Stimulated activated effector memory CD8-positive, alpha-beta T cell treated with anti-CD3 and anti-CD28 coated beads, Interleukin-12 subunit alpha, Interleukin-12 subunit beta, amount 100 ng/mL, for 72 hours (primary cell): ENCODE measurements at regions not wholly inside any gene's neighbourhood (a gene's known extent, or its start where the extent isn't known, plus 50 kb on each side); places are given as distances from the start of the nearest gene placed in this dataset.
A peak's percentile ranks its signal among the peaks of the same experiment; 100 is the strongest.

Experiments used
- ATAC-seq: fragments of 150-1000 bp; cut with Tn5 transposase; 2 replicates; pipeline ENCODE4 v1.10.0; 2021
- DNase-seq, 2 donors: peaks; one replicate each; pipeline ENCODE4 v3.0.0; 2021 to 2022; ENCODE audit warnings: low spot score in 2 of 2
- H3K27ac Mint-ChIP-seq: one replicate; pipeline ENCODE4 v1.8.0; 2022; ENCODE audit warnings: mild to moderate bottlenecking, mixed read lengths
- H3K36me3 Mint-ChIP-seq: one replicate; pipeline ENCODE4 v1.8.0; 2022; ENCODE audit warnings: mild to moderate bottlenecking, mixed read lengths
- H3K4me1 Mint-ChIP-seq: one replicate; pipeline ENCODE4 v1.8.0; 2022; ENCODE audit warnings: mixed read lengths
- H3K4me3 Mint-ChIP-seq: one replicate; pipeline ENCODE4 v1.8.0; 2022; ENCODE audit warnings: mild to moderate bottlenecking, mixed read lengths
- H3K9me3 Mint-ChIP-seq: one replicate; pipeline ENCODE4 v1.8.0; 2022; ENCODE audit warnings: mixed read lengths

DNA sequence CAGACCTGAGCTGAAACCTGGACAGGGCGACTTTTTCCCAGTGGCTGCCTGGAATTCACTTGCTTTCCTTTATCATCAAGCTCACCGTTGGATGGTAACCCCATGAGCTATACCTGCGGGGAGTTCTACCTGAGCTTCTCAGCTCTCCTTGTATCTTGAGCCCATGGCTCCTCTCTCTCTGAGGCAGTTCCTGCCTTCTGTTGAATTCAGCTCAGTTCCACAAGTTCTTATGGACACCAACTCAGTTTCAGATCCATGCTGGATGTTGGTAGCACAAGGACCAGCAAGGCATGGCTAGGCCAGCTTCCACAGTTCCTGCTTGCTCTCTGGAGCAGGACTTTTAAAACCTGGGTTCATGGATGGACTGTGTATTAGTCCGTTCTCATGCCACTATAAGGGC lies 58.3 kb upstream of the AMPD3 start:
- no peak for DNase-seq
- H3K36me3 Mint-ChIP-seq, result no peaks in the 10 kb centered on the region
- no peak overlapping the region for H3K4me3 Mint-ChIP-seq
- no peaks in the 10 kb centered on the region for H3K9me3 Mint-ChIP-seq
- peaks cover 10% of the 10 kb centered on the region for H3K4me1 Mint-ChIP-seq
- H3K27ac Mint-ChIP-seq, result no peak overlapping the region
- ATAC-seq, result no peak

DNA sequence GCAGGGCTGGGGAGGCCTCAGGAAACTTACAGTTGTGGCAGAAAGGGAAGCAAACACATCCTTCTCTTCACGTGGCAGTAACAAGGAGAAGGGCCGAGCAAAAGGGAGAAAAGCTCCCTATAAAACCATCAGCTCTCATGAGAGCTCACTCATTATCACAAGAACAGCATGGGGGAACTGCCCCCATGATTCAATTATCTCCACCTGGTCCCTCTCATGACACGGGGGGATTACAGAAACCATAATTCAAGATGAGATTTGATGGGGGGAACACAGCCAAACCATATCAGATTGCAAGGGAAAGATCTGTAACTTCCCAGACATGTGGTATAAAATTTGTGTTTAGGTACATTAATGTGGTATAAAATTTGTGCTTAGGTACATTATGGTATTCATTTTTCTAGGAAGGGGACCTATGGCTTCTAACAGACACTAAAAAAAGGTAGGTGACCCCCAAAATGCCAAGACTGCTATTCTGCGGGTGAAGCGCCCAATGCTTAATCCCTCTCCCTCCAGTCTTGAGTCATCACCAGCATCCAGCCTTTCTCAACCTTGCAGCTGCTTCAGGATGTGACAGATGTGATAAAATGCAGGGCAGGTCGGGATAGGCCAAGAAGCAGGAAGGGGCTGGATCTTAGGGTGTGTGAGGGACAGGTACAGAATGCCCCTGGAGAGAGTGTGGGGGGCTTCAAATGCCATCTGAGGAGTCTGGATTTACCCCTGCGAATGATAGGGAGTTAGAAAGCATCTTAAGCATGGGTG lies 57.7 kb upstream of the AMPD3 start:
- no peaks in the 10 kb centered on the region for H3K9me3 Mint-ChIP-seq
- no peak overlapping the region for H3K4me3 Mint-ChIP-seq
- ATAC-seq, result no peak
- H3K36me3 Mint-ChIP-seq, result no peaks in the 10 kb centered on the region
- peak overlapping the region; percentile 55 for H3K27ac Mint-ChIP-seq
- H3K4me1 Mint-ChIP-seq, result peaks cover 10% of the 10 kb centered on the region
- DNase-seq, result no peak

- ATAC-seq, result peak; percentile 45
Measured at GRCh38 chr11:10398525-10398924, 56.5 kb upstream of the AMPD3 start.

DNA sequence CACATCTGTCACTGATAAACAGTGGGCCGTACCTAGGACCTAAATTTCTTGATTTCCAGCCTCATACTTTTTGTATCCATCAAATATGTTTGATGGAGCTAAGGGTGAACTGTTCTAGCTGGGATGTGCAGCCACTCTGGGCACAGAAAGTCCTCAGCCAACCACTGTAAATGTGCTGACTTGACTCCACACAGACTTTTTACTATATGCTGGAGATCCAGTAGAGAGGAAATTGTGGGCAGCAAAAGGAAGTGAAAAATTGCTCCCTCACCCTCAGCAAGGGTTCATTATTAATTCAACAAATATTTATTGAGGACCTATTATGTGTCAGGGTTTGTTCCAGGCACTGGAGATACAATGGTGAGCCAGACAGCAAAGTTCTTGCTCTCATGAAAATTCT lies 54.2 kb upstream of the AMPD3 start:
- no peak for ATAC-seq
- H3K9me3 Mint-ChIP-seq, result no peaks in the 10 kb centered on the region
- H3K27ac Mint-ChIP-seq, result peak overlapping the region; percentile 57
- no peak overlapping the region for H3K4me3 Mint-ChIP-seq
- H3K4me1 Mint-ChIP-seq, result peaks cover 10% of the 10 kb centered on the region
- no peaks in the 10 kb centered on the region for H3K36me3 Mint-ChIP-seq
- no peak for DNase-seq

More at GRCh38 chr11:10398525-10398924, 56.5 kb upstream of the AMPD3 start:
- peaks cover 10% of the 10 kb centered on the region for H3K4me1 Mint-ChIP-seq
- no peaks in the 10 kb centered on the region for H3K36me3 Mint-ChIP-seq
- peak overlapping the region; percentile 55 for H3K27ac Mint-ChIP-seq
- DNase-seq, result no peak
- H3K9me3 Mint-ChIP-seq, result no peaks in the 10 kb centered on the region
- no peak overlapping the region for H3K4me3 Mint-ChIP-seq

- Mint-ChIP-seq H3K4me3 (no peak overlapping the region), H3K9me3 (no peaks in the 10 kb centered on the region), H3K36me3 (no peaks in the 10 kb centered on the region), H3K4me1 (peaks cover 10% of the 10 kb centered on the region), H3K27ac (peak overlapping the region; percentile 57)
- no peak for ATAC-seq
- no peak for DNase-seq
Measured at GRCh38 chr11:10401256-10401655, 53.8 kb upstream of the AMPD3 start.

DNA sequence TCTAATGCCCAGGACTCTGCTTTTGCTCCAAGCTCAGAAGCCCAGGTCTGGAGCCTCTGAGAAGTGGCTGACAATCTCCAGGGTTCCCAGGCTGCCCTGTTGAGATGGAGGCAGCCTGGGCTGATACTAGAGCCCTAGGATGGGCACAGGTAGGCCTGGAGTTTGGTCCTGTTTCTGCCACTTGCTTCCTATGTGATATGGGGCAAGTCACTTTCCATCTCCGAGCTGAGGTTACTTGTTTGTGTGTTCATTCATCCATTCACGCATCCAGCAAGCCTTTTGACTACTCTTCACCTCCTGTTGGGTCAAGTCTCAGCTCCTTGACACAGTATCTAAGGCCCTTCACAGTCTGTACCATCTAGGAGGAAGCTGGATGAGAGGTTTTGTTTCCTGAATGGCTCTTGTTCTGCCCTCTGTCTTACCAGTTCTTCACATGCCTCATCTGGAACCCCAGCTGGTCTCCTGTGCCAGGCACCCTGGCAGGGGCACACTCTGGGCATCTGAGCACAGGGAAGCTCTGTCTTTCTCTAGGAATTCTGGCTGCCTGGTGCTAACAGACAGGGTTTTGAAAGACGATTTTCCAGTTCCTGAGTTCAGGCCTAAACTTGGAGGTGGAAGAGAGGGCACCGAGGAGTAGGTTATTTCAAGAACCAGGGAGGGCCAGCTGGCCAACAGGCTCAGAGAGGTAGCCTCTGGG lies 53.2 kb upstream of the AMPD3 start:
- Mint-ChIP-seq H3K36me3 (no peaks in the 10 kb centered on the region), H3K4me3 (no peak overlapping the region), H3K4me1 (peaks cover 10% of the 10 kb centered on the region), H3K9me3 (no peaks in the 10 kb centered on the region), H3K27ac (peak overlapping the region; percentile 57)
- DNase-seq (no peak), ATAC-seq (no peak)
